Liver (tissue), 8 donors: ENCODE measurements at regions not wholly inside any gene's neighbourhood (a gene's known extent, or its start where the extent isn't known, plus 50 kb on each side); places are given as distances from the start of the nearest gene placed in this dataset.

ENCODE experiments used
- DNase-seq: peaks from one replicate; pipeline ENCODE4 v3.0.0-alpha.2; 2017; ENCODE audit warnings: low spot score
- H3K27ac ChIP-seq, 2 donors: one replicate each; pipeline ENCODE4 v1.7.0; 2013; ENCODE audit warnings: inconsistent platforms in 2 of 2, low read length in 2 of 2, control low read depth in 1 of 2, low read depth in 1 of 2, mild to moderate bottlenecking in 1 of 2
- H3K27me3 ChIP-seq, 4 donors: one replicate each; pipeline versions ENCODE4 v1.6.1 to v1.7.0; 2013; ENCODE audit warnings: low read length in 3 of 4, inconsistent platforms in 1 of 4, mild to moderate bottlenecking in 1 of 4, moderate library complexity in 1 of 4; ENCODE audit not compliant: control insufficient read depth in 4 of 4, insufficient read depth in 4 of 4
- H3K36me3 ChIP-seq, 4 donors: one replicate each; pipeline versions ENCODE4 v1.6.1 to v1.7.0; 2013; ENCODE audit warnings: low read length in 3 of 4, mild to moderate bottlenecking in 3 of 4, low read depth in 1 of 4, moderate library complexity in 1 of 4; ENCODE audit not compliant: control insufficient read depth in 4 of 4, insufficient read depth in 3 of 4
- H3K4me1 ChIP-seq, 4 donors: one replicate each; pipeline versions ENCODE4 v1.6.1 to v1.7.0; 2013; ENCODE audit warnings: low read length in 3 of 4, mild to moderate bottlenecking in 3 of 4, moderate library complexity in 1 of 4; ENCODE audit not compliant: control insufficient read depth in 4 of 4, insufficient read depth in 4 of 4
- H3K4me3 ChIP-seq, 3 donors: one replicate each; pipeline versions ENCODE4 v1.6.1 to v1.7.0; 2013; ENCODE audit warnings: low read length in 3 of 3, control low read depth in 1 of 3, low read depth in 1 of 3, mild to moderate bottlenecking in 1 of 3
- H3K9ac ChIP-seq, 2 donors: one replicate each; pipeline ENCODE4 v1.7.0; 2013; ENCODE audit warnings: low read length in 2 of 2, mild to moderate bottlenecking in 2 of 2, moderate library complexity in 2 of 2, control low read depth in 1 of 2, low read depth in 1 of 2
- H3K9me3 ChIP-seq, 4 donors: one replicate each; pipeline versions ENCODE4 v1.6.1 to v1.7.0; 2013; ENCODE audit warnings: low read length in 3 of 4; ENCODE audit not compliant: control insufficient read depth in 4 of 4
- EGR1 ChIP-seq, 2 donors: IDR thresholded peaks; 2 replicates each; pipeline ENCODE4 v1.6.1; 2016 to 2018; ENCODE audit warnings: antibody characterized with exemption in 2 of 2, low read depth in 2 of 2
- FOXA1 ChIP-seq: IDR thresholded peaks from 2 replicates; pipeline ENCODE4 v1.6.1; 2016; ENCODE audit warnings: antibody characterized with exemption
- FOXA2 ChIP-seq: IDR thresholded peaks from 2 replicates; pipeline ENCODE4 v1.6.1; 2016; ENCODE audit warnings: antibody characterized with exemption
- GABPA ChIP-seq, 2 donors: IDR thresholded peaks in 1 of 2; conservative IDR thresholded peaks in 1 of 2; 2 replicates each; pipeline ENCODE4 v1.6.1; 2016; ENCODE audit warnings: antibody characterized with exemption in 2 of 2, mild to moderate bottlenecking in 1 of 2, moderate library complexity in 1 of 2
- HNF4A ChIP-seq, 2 donors: conservative IDR thresholded peaks; 2 replicates each; pipeline ENCODE4 v1.6.1; 2016; ENCODE audit warnings: antibody characterized with exemption in 2 of 2, mild to moderate bottlenecking in 2 of 2
- HNF4G ChIP-seq: IDR thresholded peaks from 2 replicates; pipeline ENCODE4 v1.6.1; 2016; ENCODE audit warnings: antibody characterized with exemption
- JUND ChIP-seq, 2 donors: IDR thresholded peaks; 2 replicates each; pipeline ENCODE4 v1.6.1; 2016; ENCODE audit warnings: antibody characterized with exemption in 2 of 2
- MAX ChIP-seq: IDR thresholded peaks from 2 replicates; pipeline ENCODE4 v1.6.1; 2016; ENCODE audit warnings: antibody characterized with exemption
- NR2F2 ChIP-seq: IDR thresholded peaks from 2 replicates; pipeline ENCODE4 v1.6.1; 2016; ENCODE audit warnings: antibody characterized with exemption
- RAD21 ChIP-seq, 2 donors: IDR thresholded peaks; 2 replicates each; pipeline ENCODE4 v1.6.1; 2016; ENCODE audit warnings: antibody characterized with exemption in 2 of 2, mild to moderate bottlenecking in 2 of 2
- RXRA ChIP-seq, 2 donors: IDR thresholded peaks; 2 replicates each; pipeline ENCODE4 v1.6.1; 2017 to 2018; ENCODE audit warnings: antibody characterized with exemption in 2 of 2, mild to moderate bottlenecking in 1 of 2
- SP1 ChIP-seq: IDR thresholded peaks from 2 replicates; pipeline ENCODE4 v1.6.1; 2018; ENCODE audit warnings: antibody characterized with exemption, mild to moderate bottlenecking
- TAF1 ChIP-seq: conservative IDR thresholded peaks from 2 replicates; pipeline ENCODE4 v1.6.1; 2016; ENCODE audit warnings: antibody characterized with exemption, mild to moderate bottlenecking
- YY1 ChIP-seq: IDR thresholded peaks from 2 replicates; pipeline ENCODE4 v1.6.1; 2016; ENCODE audit warnings: antibody characterized with exemption, mild to moderate bottlenecking
- ZBTB33 ChIP-seq: IDR thresholded peaks from 2 replicates; pipeline ENCODE4 v1.6.1; 2016; ENCODE audit warnings: antibody characterized with exemption
- WGBS: extraction: QIAGEN DNeasy Blood & Tissue Kit; methylation state at CpG from one replicate; pipeline ENCODE4 v1.1.7; 2013; 5-methylcytosine and 5-hydroxymethylcytosine counted together
- TF ChIP-seq, protein P1 (sequence below): fragments of 150-350 bp; IDR thresholded peaks from 2 replicates; pipeline ENCODE4 v1.5.1; 2017; ENCODE audit warnings: improper control_type of control experiment, low read depth, low read length; ENCODE audit not compliant: missing input control
- TF ChIP-seq, protein P2 (sequence below): IDR thresholded peaks from 2 replicates; pipeline ENCODE4 v1.6.1; 2016; ENCODE audit warnings: antibody characterized with exemption
- donor health status: healthy.
- donor health status: healthy.
- donor health status: healthy.
- donor health status: healthy.
- donor health status: healthy.

DNA sequence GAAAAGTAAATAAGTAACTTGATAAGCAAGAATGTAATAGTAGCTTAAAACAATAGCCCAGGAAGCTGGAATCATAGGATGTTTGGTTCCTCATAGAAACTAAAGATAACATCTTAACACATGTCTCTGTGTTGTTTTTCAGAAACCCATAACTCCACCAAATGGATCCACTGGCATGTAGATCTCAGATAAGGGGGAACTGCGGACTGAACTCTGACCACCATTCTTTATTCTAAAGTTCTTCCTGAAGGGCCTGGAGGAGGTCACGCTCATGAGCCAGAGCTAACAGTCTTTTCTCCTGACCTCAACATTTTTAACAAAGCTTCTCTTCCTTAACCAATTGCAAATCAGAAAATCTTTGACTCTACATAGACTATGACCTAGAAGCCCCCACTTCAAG, 101.9 kb downstream of the SOX14 start:
- DNase-seq: no peak
- no peak overlapping the region for H3K4me3 ChIP-seq
- no peak overlapping the region for H3K27ac ChIP-seq
- H3K27me3 ChIP-seq: no peaks in the 10 kb centered on the region
- TF ChIP-seq EGR1 (IDR thresholded peaks at IDR 0.05; ENCODE audit: low read depth in 2 of 2) (no peak), ZBTB33 (no peak), MAX (no peak), SP1 (no peak), FOXA2 (no peak), JUND (IDR thresholded peaks at IDR 0.05) (no peak), RXRA (IDR thresholded peaks at IDR 0.05) (no peak), GABPA (IDR thresholded peaks at IDR 0.05 in 1 of 2, conservative IDR thresholded peaks at IDR 0.05 in 1 of 2) (no peak), YY1 (no peak), HNF4A (conservative IDR thresholded peaks at IDR 0.05) (no peak), TAF1 (no peak), RAD21 (IDR thresholded peaks at IDR 0.05) (no peak), NR2F2 (no peak), FOXA1 (no peak), HNF4G (no peak)
- TF ChIP-seq, protein P1, sequence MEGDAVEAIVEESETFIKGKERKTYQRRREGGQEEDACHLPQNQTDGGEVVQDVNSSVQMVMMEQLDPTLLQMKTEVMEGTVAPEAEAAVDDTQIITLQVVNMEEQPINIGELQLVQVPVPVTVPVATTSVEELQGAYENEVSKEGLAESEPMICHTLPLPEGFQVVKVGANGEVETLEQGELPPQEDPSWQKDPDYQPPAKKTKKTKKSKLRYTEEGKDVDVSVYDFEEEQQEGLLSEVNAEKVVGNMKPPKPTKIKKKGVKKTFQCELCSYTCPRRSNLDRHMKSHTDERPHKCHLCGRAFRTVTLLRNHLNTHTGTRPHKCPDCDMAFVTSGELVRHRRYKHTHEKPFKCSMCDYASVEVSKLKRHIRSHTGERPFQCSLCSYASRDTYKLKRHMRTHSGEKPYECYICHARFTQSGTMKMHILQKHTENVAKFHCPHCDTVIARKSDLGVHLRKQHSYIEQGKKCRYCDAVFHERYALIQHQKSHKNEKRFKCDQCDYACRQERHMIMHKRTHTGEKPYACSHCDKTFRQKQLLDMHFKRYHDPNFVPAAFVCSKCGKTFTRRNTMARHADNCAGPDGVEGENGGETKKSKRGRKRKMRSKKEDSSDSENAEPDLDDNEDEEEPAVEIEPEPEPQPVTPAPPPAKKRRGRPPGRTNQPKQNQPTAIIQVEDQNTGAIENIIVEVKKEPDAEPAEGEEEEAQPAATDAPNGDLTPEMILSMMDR: no peak
- no peak overlapping the region for H3K9ac ChIP-seq
- 47% methylated on average over 2 of the region's 2 CpGs for WGBS
- H3K9me3 ChIP-seq: no peaks in the 10 kb centered on the region
- H3K4me1 ChIP-seq: no peaks in the 10 kb centered on the region
- no peaks in the 10 kb centered on the region for H3K36me3 ChIP-seq

GRCh38 chr3:137866933-137867332, 102.8 kb downstream of the SOX14 start:
- no peak for DNase-seq
- TF ChIP-seq SP1 (no peak), FOXA1 (no peak), RXRA (IDR thresholded peaks at IDR 0.05) (no peak)
- 89% methylated on average over 4 of the region's 4 CpGs for WGBS

GRCh38 chr3:137867611-137868010, 103.5 kb downstream of the SOX14 start:
- H3K9me3 ChIP-seq: no peaks in the 10 kb centered on the region
- no peak overlapping the region for H3K9ac ChIP-seq
- no peaks in the 10 kb centered on the region for H3K4me1 ChIP-seq
- TF ChIP-seq FOXA1 (no peak), MAX (no peak), GABPA (IDR thresholded peaks at IDR 0.05 in 1 of 2, conservative IDR thresholded peaks at IDR 0.05 in 1 of 2) (no peak), NR2F2 (no peak), YY1 (no peak), RXRA (IDR thresholded peaks at IDR 0.05) (no peak), HNF4A (conservative IDR thresholded peaks at IDR 0.05) (no peak), SP1 (no peak), EGR1 (IDR thresholded peaks at IDR 0.05; ENCODE audit: low read depth in 2 of 2) (no peak), TAF1 (no peak)
- TF ChIP-seq, protein P2, sequence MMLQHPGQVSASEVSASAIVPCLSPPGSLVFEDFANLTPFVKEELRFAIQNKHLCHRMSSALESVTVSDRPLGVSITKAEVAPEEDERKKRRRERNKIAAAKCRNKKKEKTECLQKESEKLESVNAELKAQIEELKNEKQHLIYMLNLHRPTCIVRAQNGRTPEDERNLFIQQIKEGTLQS: no peak
- TF ChIP-seq, protein P1: no peak
- DNase-seq: no peak
- H3K4me3 ChIP-seq: no peak overlapping the region
- H3K36me3 ChIP-seq: no peaks in the 10 kb centered on the region
- WGBS: 90% methylated on average over 2 of the region's 2 CpGs
- no peaks in the 10 kb centered on the region for H3K27me3 ChIP-seq
- H3K27ac ChIP-seq: no peak overlapping the region

More at GRCh38 chr3:137866933-137867332, 102.8 kb downstream of the SOX14 start:
- Histone ChIP-seq H3K9me3 (no peaks in the 10 kb centered on the region), H3K27me3 (no peaks in the 10 kb centered on the region), H3K4me1 (no peaks in the 10 kb centered on the region), H3K36me3 (no peaks in the 10 kb centered on the region), H3K27ac (no peak overlapping the region), H3K9ac (no peak overlapping the region), H3K4me3 (no peak overlapping the region)
